ENCODE measurements at regions not wholly inside any gene's neighbourhood (a gene's known extent, or its start where the extent isn't known, plus 50 kb on each side); places are given as distances from the start of the nearest gene placed in this dataset.

- BruUV-seq (replicated peaks), result no TSS peak
- Histone ChIP-seq H4K20me1 (replicated peaks; ENCODE audit: control insufficient read depth, insufficient read depth, low read length) (no peaks in the 10 kb centered on the region), H3K36me3 (ENCODE audit: control insufficient read depth, insufficient read depth, low read length) (no peaks in the 10 kb centered on the region), H3K4me2 (ENCODE audit: insufficient read depth, low read length) (no peak overlapping the region), H3K4me1 (replicated peaks in 1 of 2; ENCODE audit: control insufficient read depth in 2 of 2, insufficient read depth in 2 of 2, low read length in 2 of 2) (no peaks in the 10 kb centered on the region), H3K79me2 (ENCODE audit: control insufficient read depth, insufficient read depth, low read length) (no peaks in the 10 kb centered on the region), H3K27me3 (ENCODE audit: control insufficient read depth in 2 of 2, insufficient read depth in 2 of 2, low read length in 2 of 2) (no peaks in the 10 kb centered on the region), H2AFZ (ENCODE audit: low read depth, low read length) (no peak overlapping the region), H3K9ac (ENCODE audit: insufficient read depth in 1 of 2, low read depth in 2 of 2, low read length in 2 of 2) (no peak overlapping the region), H3K27ac (ENCODE audit: extremely low read depth, low read depth, low read length) (no peak overlapping the region), H3K9me1 (ENCODE audit: control insufficient read depth, insufficient read depth, low read length) (no peaks in the 10 kb centered on the region), H3K9me3 (replicated peaks; ENCODE audit: control insufficient read depth, insufficient read depth, low read depth, low read length) (no peaks in the 10 kb centered on the region), H3K4me3 (no peak overlapping the region)
- ChIA-PET CTCF (ENCODE audit: low intra/inter-chr PET ratio) (no interaction called here), POLR2A (interaction anchor here (1.4 kb wide), 1 partner anchor 8 kb away, joined by 5 read pairs; no protein-coding TSS in a partner anchor)
- FAIRE-seq, result no peak
- intact Hi-C loops (cut with micrococcal nuclease), result no loop called here
- TF ChIP-seq CHCHD3 (CRISPR knock-in tag; IDR thresholded peaks at IDR 0.05) (no peak), ARID3A (IDR thresholded peaks at IDR 0.05; ENCODE audit: borderline replicate concordance, low read depth, low read length) (no peak), C11orf30 (IDR thresholded peaks at IDR 0.05; ENCODE audit: low read depth) (peak; percentile 46), ZNF785 (CRISPR knock-in tag; IDR thresholded peaks at IDR 0.05) (no peak), TAL1 (IDR thresholded peaks at IDR 0.05) (no peak), MAFG (tag; conservative IDR thresholded peaks at IDR 0.05) (peak; percentile 45), ZNF408 (CRISPR knock-in tag; IDR thresholded peaks at IDR 0.05; ENCODE audit: low read depth) (no peak), ATF2 (CRISPR knock-in tag; IDR thresholded peaks at IDR 0.05) (no peak), ZNF316 (IDR thresholded peaks at IDR 0.05) (peak; percentile 68), MAFK (IDR thresholded peaks at IDR 0.05; ENCODE audit: low read length) (peak; percentile 31; the same call in 1 of the 2 replicates), ARHGAP35 (IDR thresholded peaks at IDR 0.05; ENCODE audit: partially characterized antibody) (no peak), AFF1 (IDR thresholded peaks at IDR 0.05; ENCODE audit: low read depth in 1 of 2, partially characterized antibody in 2 of 2) (no peak)
- in situ Hi-C loops (cut with MboI), result no loop called here
- no peak for ATAC-seq
- 1% methylated on average over 4 of the region's 4 CpGs for WGBS (ENCODE audit: insufficient coverage, low coverage, missing lambda C conversion rate)
- no peak for DNase-seq (ENCODE audit: extremely low read depth in 1 of 4, low spot score in 3 of 4)
These were observed 299.0 kb downstream of the PRELID2 start for GRCh38 chr5:145536133-145536532.

Data from K562 (cell line).